ENCODE measurements at regions not wholly inside any gene's neighbourhood (a gene's known extent, or its start where the extent isn't known, plus 50 kb on each side); places are given as distances from the start of the nearest gene placed in this dataset.
"Not testable (repeated sequence)": the region's sequence is repeated elsewhere in the genome, so short reads cannot be mapped to it uniquely, and the experiment has no call there.

- POLR2A ChIA-PET = no interaction called here
- Mint-ChIP-seq H3K9me3 (peaks cover 9% of the 10 kb centered on the region), H3K27ac (no peak overlapping the region), H3K4me1 (peaks cover 8% of the 10 kb centered on the region), H3K27me3 (no peaks in the 10 kb centered on the region), H3K4me3 (no peak overlapping the region), H3K36me3 (peaks cover 9% of the 10 kb centered on the region)
- no peak for DNase-seq
- no peak for ATAC-seq (ENCODE audit: low read depth)
Measured at GRCh38 chr12:19613051-19613535, 173.8 kb downstream of the AEBP2 start.

- Mint-ChIP-seq H3K9me3 (peaks cover 9% of the 10 kb centered on the region), H3K36me3 (peaks cover 9% of the 10 kb centered on the region), H3K4me1 (peaks cover 8% of the 10 kb centered on the region), H3K27me3 (no peaks in the 10 kb centered on the region), H3K27ac (no peak overlapping the region), H3K4me3 (no peak overlapping the region)
- POLR2A ChIA-PET = no interaction called here
- ATAC-seq (ENCODE audit: low read depth) (no peak), DNase-seq (no peak)
Measured at GRCh38 chr12:19614601-19615383, 175.5 kb downstream of the AEBP2 start.

- DNase-seq (no peak), ATAC-seq (ENCODE audit: low read depth) (no peak)
- no peaks in the 10 kb centered on the region for H3K27me3 Mint-ChIP-seq
- peaks cover 9% of the 10 kb centered on the region for H3K9me3 Mint-ChIP-seq
- H3K4me1 Mint-ChIP-seq = peaks cover 8% of the 10 kb centered on the region
- peak overlapping the region; percentile 25 for H3K4me3 Mint-ChIP-seq
- POLR2A ChIA-PET = no interaction called here
- peak overlapping the region; percentile 13 for H3K27ac Mint-ChIP-seq
- peaks cover 9% of the 10 kb centered on the region for H3K36me3 Mint-ChIP-seq
Measured at GRCh38 chr12:19615384-19615725, 176.1 kb downstream of the AEBP2 start.

- POLR2A ChIA-PET = no interaction called here
- ATAC-seq (ENCODE audit: low read depth) (no peak), DNase-seq (no peak)
- Mint-ChIP-seq H3K4me3 (no peak overlapping the region), H3K9me3 (peaks cover 6% of the 10 kb centered on the region), H3K4me1 (peaks cover 8% of the 10 kb centered on the region), H3K27me3 (no peaks in the 10 kb centered on the region), H3K36me3 (peaks cover 6% of the 10 kb centered on the region), H3K27ac (no peak overlapping the region)
Measured at GRCh38 chr12:19616781-19617180, 177.5 kb downstream of the AEBP2 start.

- ATAC-seq (ENCODE audit: low read depth) = no peak
- Mint-ChIP-seq H3K36me3 (peaks cover 3% of the 10 kb centered on the region), H3K4me3 (no peak overlapping the region), H3K27ac (no peak overlapping the region), H3K4me1 (peaks cover 14% of the 10 kb centered on the region), H3K27me3 (no peaks in the 10 kb centered on the region), H3K9me3 (peaks cover 1% of the 10 kb centered on the region)
- DNase-seq = no peak
- POLR2A ChIA-PET = no interaction called here
Measured at GRCh38 chr12:19620222-19620621, 180.9 kb downstream of the AEBP2 start.

- H3K4me3 Mint-ChIP-seq = no peak overlapping the region
- peaks cover 4% of the 10 kb centered on the region for H3K9me3 Mint-ChIP-seq
- no peaks in the 10 kb centered on the region for H3K27me3 Mint-ChIP-seq
- peaks cover 3% of the 10 kb centered on the region for H3K36me3 Mint-ChIP-seq
- H3K4me1 Mint-ChIP-seq = peaks cover 6% of the 10 kb centered on the region
- DNase-seq = no peak
- H3K27ac Mint-ChIP-seq = peak overlapping the region; percentile 23
- ATAC-seq (ENCODE audit: low read depth) = peak; percentile 54
- POLR2A ChIA-PET = no interaction called here
Measured at GRCh38 chr12:19623751-19624399, 184.6 kb downstream of the AEBP2 start.

GRCh38 chr12:19624491-19624890, 185.2 kb downstream of the AEBP2 start:
- Mint-ChIP-seq H3K4me1 (peaks cover 6% of the 10 kb centered on the region), H3K27me3 (no peaks in the 10 kb centered on the region), H3K9me3 (peaks cover 4% of the 10 kb centered on the region), H3K36me3 (peaks cover 3% of the 10 kb centered on the region), H3K27ac (no peak overlapping the region), H3K4me3 (no peak overlapping the region)
- DNase-seq = no peak
- no peak for ATAC-seq (ENCODE audit: low read depth)
- POLR2A ChIA-PET = no interaction called here

GRCh38 chr12:19625551-19625950, 186.3 kb downstream of the AEBP2 start:
- peak overlapping the region; percentile 32 for H3K27ac Mint-ChIP-seq
- H3K4me3 Mint-ChIP-seq; POLR2A ChIA-PET; H3K36me3 Mint-ChIP-seq; ATAC-seq (ENCODE audit: low read depth); H3K9me3 Mint-ChIP-seq; H3K4me1 Mint-ChIP-seq; DNase-seq; H3K27me3 Mint-ChIP-seq: not testable (repeated sequence)

GRCh38 chr12:19627719-19628118, 188.4 kb downstream of the AEBP2 start:
- H3K27ac Mint-ChIP-seq = no peak overlapping the region
- POLR2A ChIA-PET = no interaction called here
- peaks cover 6% of the 10 kb centered on the region for H3K4me1 Mint-ChIP-seq
- peaks cover 4% of the 10 kb centered on the region for H3K9me3 Mint-ChIP-seq
- DNase-seq = no peak
- no peak for ATAC-seq (ENCODE audit: low read depth)
- H3K27me3 Mint-ChIP-seq = no peaks in the 10 kb centered on the region
- peaks cover 3% of the 10 kb centered on the region for H3K36me3 Mint-ChIP-seq
- H3K4me3 Mint-ChIP-seq = no peak overlapping the region

GRCh38 chr12:19630536-19630935, 191.2 kb downstream of the AEBP2 start:
- Mint-ChIP-seq H3K4me3 (no peak overlapping the region), H3K4me1 (no peaks in the 10 kb centered on the region)
- POLR2A ChIA-PET = no interaction called here

GRCh38 chr12:19633194-19633593, 193.9 kb downstream of the AEBP2 start:
- no peaks in the 10 kb centered on the region for H3K4me1 Mint-ChIP-seq
- no peak overlapping the region for H3K4me3 Mint-ChIP-seq
- POLR2A ChIA-PET = no interaction called here
- no peak for ATAC-seq (ENCODE audit: low read depth)
- DNase-seq = no peak
- H3K9me3 Mint-ChIP-seq = no peaks in the 10 kb centered on the region
- H3K27ac Mint-ChIP-seq = no peak overlapping the region
- H3K27me3 Mint-ChIP-seq = no peaks in the 10 kb centered on the region
- no peaks in the 10 kb centered on the region for H3K36me3 Mint-ChIP-seq

More at GRCh38 chr12:19630536-19630935, 191.2 kb downstream of the AEBP2 start:
- Mint-ChIP-seq H3K27me3 (no peaks in the 10 kb centered on the region), H3K36me3 (peaks cover 3% of the 10 kb centered on the region), H3K27ac (no peak overlapping the region), H3K9me3 (peaks cover 3% of the 10 kb centered on the region)
- DNase-seq (no peak), ATAC-seq (ENCODE audit: low read depth) (no peak)

GRCh38 chr12:19633641-19634040, 194.3 kb downstream of the AEBP2 start:
- H3K36me3 Mint-ChIP-seq = no peaks in the 10 kb centered on the region
- no peaks in the 10 kb centered on the region for H3K4me1 Mint-ChIP-seq
- DNase-seq = no peak
- ATAC-seq (ENCODE audit: low read depth) = no peak
- no peaks in the 10 kb centered on the region for H3K27me3 Mint-ChIP-seq
- POLR2A ChIA-PET = no interaction called here
- H3K9me3 Mint-ChIP-seq = no peaks in the 10 kb centered on the region
- H3K4me3 Mint-ChIP-seq = no peak overlapping the region
- no peak overlapping the region for H3K27ac Mint-ChIP-seq

GRCh38 chr12:19639781-19640415, 200.6 kb downstream of the AEBP2 start:
- no peaks in the 10 kb centered on the region for H3K4me1 Mint-ChIP-seq
- POLR2A ChIA-PET = no interaction called here
- peaks cover 3% of the 10 kb centered on the region for H3K9me3 Mint-ChIP-seq
- H3K4me3 Mint-ChIP-seq = no peak overlapping the region
- DNase-seq (no peak), ATAC-seq (ENCODE audit: low read depth) (no peak)
- H3K27ac Mint-ChIP-seq = no peak overlapping the region
- H3K36me3 Mint-ChIP-seq = peaks cover 1% of the 10 kb centered on the region
- H3K27me3 Mint-ChIP-seq = no peaks in the 10 kb centered on the region
